K562 (cell line): ENCODE measurements at regions not wholly inside any gene's neighbourhood (a gene's known extent, or its start where the extent isn't known, plus 50 kb on each side); places are given as distances from the start of the nearest gene placed in this dataset.

Source experiments
- ATAC-seq: fragments of 200-7000 bp; cut with Tn5 transposase; 3 replicates; pipeline ENCODE4 v1.9.1; 2020; ENCODE audit warnings: moderate library complexity
- BruUV-seq: library from RNA; stranded (reverse); fragments of 400-500 nt; replicated peaks from 2 replicates; lab custom pipeline; 2021; lab: Mats Ljungman, UMichigan
- CTCF ChIA-PET: fragments of 300-600 bp; formaldehyde crosslinking; extraction: SDS; loops from one replicate; lab custom pipeline; 2021; ENCODE audit warnings: low intra/inter-chr PET ratio; lab: Yijun Ruan, JAX
- POLR2A ChIA-PET: fragments of 300-600, 350-650 bp; sonication (Branson Sonifier 250); formaldehyde crosslinking; extraction: SDS; loops from one replicate; lab custom pipeline; 2021; ENCODE audit warnings: antibody characterized with exemption, inconsistent platforms; lab: Yijun Ruan, JAX
- DNase-seq, 4 experiments: peaks; one replicate each; pipeline versions ENCODE4 v3.0.0 to v3.0.0-alpha.2; 2011 to 2018; ENCODE audit warnings: low spot score in 3 of 4, mixed read lengths in 3 of 4; ENCODE audit errors: extremely low read depth in 1 of 4
- FAIRE-seq: peaks from 2 replicates; lab custom pipeline; 2011; peaks lifted over from hg19 to GRCh38; lab: Jason Lieb, UNC
- H2AFZ ChIP-seq: 2 replicates; pipeline ENCODE4 v1.6.0; 2011; ENCODE audit warnings: low read depth, low read length, control low read depth, inconsistent platforms
- H3K27ac ChIP-seq: fragments of 200-600 bp; 3 replicates; pipeline ENCODE4 v1.8.0; 2011; ENCODE audit warnings: low read depth, mild to moderate bottlenecking, control low read depth, inconsistent platforms, low read length, moderate library complexity, mixed read lengths; ENCODE audit errors: extremely low read depth
- H3K27me3 ChIP-seq, 2 experiments: fragments of 300-600 bp in 1 of 2; 2 replicates in 1 of 2; 3 replicates in 1 of 2; pipeline versions ENCODE4 v1.6.0 to v1.8.0; 2011; ENCODE audit warnings: inconsistent platforms in 2 of 2, low read length in 2 of 2, mild to moderate bottlenecking in 1 of 2, mixed read lengths in 1 of 2, moderate library complexity in 1 of 2; ENCODE audit not compliant: control insufficient read depth in 2 of 2, insufficient read depth in 2 of 2
- H3K36me3 ChIP-seq: fragments of 300-600 bp; 3 replicates; pipeline ENCODE4 v1.8.0; 2011; ENCODE audit warnings: mild to moderate bottlenecking, low read length, inconsistent platforms; ENCODE audit not compliant: control insufficient read depth, insufficient read depth
- H3K4me1 ChIP-seq, 2 experiments: fragments of 200-600 bp in 1 of 2; replicated peaks in 1 of 2; 2 replicates in 1 of 2; 3 replicates in 1 of 2; pipeline versions ENCODE4 v1.5.1 to v1.8.0; 2011; ENCODE audit warnings: inconsistent platforms in 2 of 2, low read length in 2 of 2, mild to moderate bottlenecking in 1 of 2, mixed read lengths in 1 of 2, moderate library complexity in 1 of 2; ENCODE audit not compliant: control insufficient read depth in 2 of 2, insufficient read depth in 2 of 2
- H3K4me2 ChIP-seq: 2 replicates; pipeline ENCODE4 v1.6.1; 2011; ENCODE audit warnings: low read length, control low read depth, inconsistent platforms, mixed read lengths; ENCODE audit not compliant: insufficient read depth
- H3K4me3 ChIP-seq: fragments of 200-600 bp; sonication (generic), shearing (Covaris generic); 2 replicates; pipeline ENCODE4 v1.5.1; 2016; ENCODE audit warnings: control low read depth, inconsistent platforms
- H3K79me2 ChIP-seq: fragments of 200-600 bp; 3 replicates; pipeline ENCODE4 v1.8.0; 2011; ENCODE audit warnings: low read length, inconsistent platforms; ENCODE audit not compliant: control insufficient read depth, insufficient read depth
- H3K9ac ChIP-seq, 2 experiments: 2 replicates each; pipeline versions ENCODE4 v1.6.0 to v1.6.1; 2011; ENCODE audit warnings: low read depth in 2 of 2, low read length in 2 of 2, control low read depth in 1 of 2, inconsistent platforms in 1 of 2, mild to moderate bottlenecking in 1 of 2, mixed read lengths in 1 of 2; ENCODE audit not compliant: insufficient read depth in 1 of 2
- H3K9me1 ChIP-seq: one replicate; pipeline ENCODE4 v1.6.0; 2011; ENCODE audit warnings: inconsistent platforms, mild to moderate bottlenecking, low read length, moderate library complexity; ENCODE audit not compliant: control insufficient read depth, insufficient read depth
- H3K9me3 ChIP-seq: replicated peaks from 2 replicates; pipeline ENCODE4 v1.5.1; 2011; ENCODE audit warnings: low read depth, low read length, inconsistent platforms; ENCODE audit not compliant: control insufficient read depth, insufficient read depth
- H4K20me1 ChIP-seq: replicated peaks from 2 replicates; pipeline ENCODE4 v1.6.1; 2011; ENCODE audit warnings: low read length, inconsistent platforms, mixed read lengths; ENCODE audit not compliant: control insufficient read depth, insufficient read depth
- FOS ChIP-seq: IDR thresholded peaks from 3 replicates; pipeline ENCODE4 v1.6.1; 2011; ENCODE audit not compliant: insufficient read length; ENCODE audit errors: extremely low read depth
- GTF2A2 ChIP-seq: IDR thresholded peaks from 2 replicates; pipeline ENCODE4 v1.6.1; 2016; ENCODE audit warnings: mild to moderate bottlenecking, missing genetic modification characterization, missing compliant biosample characterization
- HOMEZ ChIP-seq: fragments of 250-450 bp; sonication (Bioruptor Pico); IDR thresholded peaks from 2 replicates; pipeline ENCODE4 v1.4.0; 2020; ENCODE audit warnings: mild to moderate bottlenecking, moderate library complexity
- MECOM ChIP-seq: fragments of 250-450 bp; sonication (Bioruptor Pico); IDR thresholded peaks from 2 replicates; pipeline ENCODE4 v1.8.0; 2022; ENCODE audit warnings: inconsistent platforms
- SIN3A ChIP-seq, 2 experiments: fragments of 150-350 bp in 1 of 2; IDR thresholded peaks; 2 replicates each; pipeline ENCODE4 v1.6.1; 2011 to 2016; ENCODE audit warnings: borderline replicate concordance in 2 of 2, low read depth in 2 of 2, low read length in 2 of 2, mild to moderate bottlenecking in 2 of 2, moderate library complexity in 2 of 2; ENCODE audit not compliant: control insufficient read depth in 1 of 2
- YY1 ChIP-seq, 3 experiments: IDR thresholded peaks; 2 replicates each; pipeline ENCODE4 v1.6.1; 2011; ENCODE audit warnings: low read length in 2 of 3, mild to moderate bottlenecking in 2 of 3, moderate library complexity in 2 of 3, borderline replicate concordance in 1 of 3, control low read depth in 1 of 3, low read depth in 1 of 3; ENCODE audit not compliant: insufficient read depth in 3 of 3, insufficient replicate concordance in 2 of 3, control insufficient read depth in 1 of 3, insufficient read length in 1 of 3; ENCODE audit errors: extremely low read depth in 1 of 3
- ZBTB11 ChIP-seq, 3 experiments: fragments of 200-800 bp in 1 of 3; fragments of 250-450 bp in 1 of 3; fragments of 450-650 bp in 1 of 3; sonication (Bioruptor Pico) in 1 of 3; sonication (Bioruptor generic) in 1 of 3; formaldehyde crosslinking in 1 of 3; IDR thresholded peaks; 2 replicates each; pipeline versions ENCODE4 v1.6.1 to v1.8.0; 2016 to 2022; ENCODE audit warnings: mild to moderate bottlenecking in 2 of 3, missing genetic modification characterization in 2 of 3, missing compliant biosample characterization in 1 of 3, moderate library complexity in 1 of 3
- in situ Hi-C: fragments of 300-500 bp; cut with MboI; formaldehyde crosslinking; loops from 4 replicates; pipeline ENCODE4 v1.15.0; 2018; ENCODE audit warnings: inconsistent platforms, mixed read lengths
- intact Hi-C: fragments of 100-400 bp; cut with micrococcal nuclease; formaldehyde crosslinking; loops from 2 replicates; pipeline ENCODE4 v1.14.2; 2022
- TF ChIP-seq, protein P1 (sequence below), 2 experiments: fragments of 450-650 bp in 1 of 2; IDR thresholded peaks; 2 replicates each; pipeline ENCODE4 v1.6.1; 2011 to 2017; ENCODE audit warnings: low read depth in 2 of 2, antibody characterized with exemption in 1 of 2, borderline replicate concordance in 1 of 2, low read length in 1 of 2, mild to moderate bottlenecking in 1 of 2, mixed read lengths in 1 of 2; ENCODE audit not compliant: control insufficient read depth in 1 of 2
- TF ChIP-seq, protein P2 (sequence below): sonication (generic); formaldehyde crosslinking; IDR thresholded peaks from 2 replicates; pipeline ENCODE4 v1.8.0; 2022; ENCODE audit warnings: mild to moderate bottlenecking, missing genetic modification reagents

GRCh38 chr5:92805446-92805845, 775.6 kb downstream of the NR2F1-AS1 start:
- no peak overlapping the region for H2AFZ ChIP-seq
- DNase-seq (no peak), ATAC-seq (no peak), FAIRE-seq (no peak)
- 0 out of 2 replicates have a peak, but pooled peaks cover 2% of the 10 kb centered on the region for H3K9me3 ChIP-seq
- no peaks in the 10 kb centered on the region for H3K36me3 ChIP-seq
- no peak overlapping the region for H3K27ac ChIP-seq
- intact Hi-C loops: no loop called here
- no peak overlapping the region for H3K4me2 ChIP-seq
- ChIA-PET CTCF (no interaction called here), POLR2A (no interaction called here)
- H3K4me3 ChIP-seq: no peak overlapping the region
- H3K9ac ChIP-seq: no peak overlapping the region
- H3K79me2 ChIP-seq: no peaks in the 10 kb centered on the region
- no peaks in the 10 kb centered on the region for H3K27me3 ChIP-seq
- in situ Hi-C loops: no loop called here
- H3K9me1 ChIP-seq: no peaks in the 10 kb centered on the region
- BruUV-seq: no TSS peak
- H4K20me1 ChIP-seq: no peaks in the 10 kb centered on the region
- H3K4me1 ChIP-seq: no peaks in the 10 kb centered on the region
- TF ChIP-seq HOMEZ (CRISPR knock-in tag): no peak
- TF ChIP-seq YY1 (IDR thresholded peaks at IDR 0.05; ENCODE audit: borderline replicate concordance in 1 of 3, control insufficient read depth in 1 of 3, extremely low read depth in 1 of 3, insufficient read depth in 3 of 3, insufficient read length in 1 of 3, insufficient replicate concordance in 2 of 3, low read depth in 1 of 3, low read length in 2 of 3): no peak
- TF ChIP-seq GTF2A2: no peak
- TF ChIP-seq, protein P1, sequence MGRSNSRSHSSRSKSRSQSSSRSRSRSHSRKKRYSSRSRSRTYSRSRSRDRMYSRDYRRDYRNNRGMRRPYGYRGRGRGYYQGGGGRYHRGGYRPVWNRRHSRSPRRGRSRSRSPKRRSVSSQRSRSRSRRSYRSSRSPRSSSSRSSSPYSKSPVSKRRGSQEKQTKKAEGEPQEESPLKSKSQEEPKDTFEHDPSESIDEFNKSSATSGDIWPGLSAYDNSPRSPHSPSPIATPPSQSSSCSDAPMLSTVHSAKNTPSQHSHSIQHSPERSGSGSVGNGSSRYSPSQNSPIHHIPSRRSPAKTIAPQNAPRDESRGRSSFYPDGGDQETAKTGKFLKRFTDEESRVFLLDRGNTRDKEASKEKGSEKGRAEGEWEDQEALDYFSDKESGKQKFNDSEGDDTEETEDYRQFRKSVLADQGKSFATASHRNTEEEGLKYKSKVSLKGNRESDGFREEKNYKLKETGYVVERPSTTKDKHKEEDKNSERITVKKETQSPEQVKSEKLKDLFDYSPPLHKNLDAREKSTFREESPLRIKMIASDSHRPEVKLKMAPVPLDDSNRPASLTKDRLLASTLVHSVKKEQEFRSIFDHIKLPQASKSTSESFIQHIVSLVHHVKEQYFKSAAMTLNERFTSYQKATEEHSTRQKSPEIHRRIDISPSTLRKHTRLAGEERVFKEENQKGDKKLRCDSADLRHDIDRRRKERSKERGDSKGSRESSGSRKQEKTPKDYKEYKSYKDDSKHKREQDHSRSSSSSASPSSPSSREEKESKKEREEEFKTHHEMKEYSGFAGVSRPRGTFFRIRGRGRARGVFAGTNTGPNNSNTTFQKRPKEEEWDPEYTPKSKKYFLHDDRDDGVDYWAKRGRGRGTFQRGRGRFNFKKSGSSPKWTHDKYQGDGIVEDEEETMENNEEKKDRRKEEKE (IDR thresholded peaks at IDR 0.05; ENCODE audit: borderline replicate concordance in 1 of 2, control insufficient read depth in 1 of 2, low read depth in 2 of 2, low read length in 1 of 2): no peak
- TF ChIP-seq FOS: no peak
- no peak for TF ChIP-seq SIN3A (IDR thresholded peaks at IDR 0.05; ENCODE audit: borderline replicate concordance in 2 of 2, control insufficient read depth in 1 of 2, low read depth in 2 of 2, low read length in 2 of 2)
- TF ChIP-seq ZBTB11 (CRISPR knock-in tag; IDR thresholded peaks at IDR 0.05): no peak
- TF ChIP-seq, protein P2, sequence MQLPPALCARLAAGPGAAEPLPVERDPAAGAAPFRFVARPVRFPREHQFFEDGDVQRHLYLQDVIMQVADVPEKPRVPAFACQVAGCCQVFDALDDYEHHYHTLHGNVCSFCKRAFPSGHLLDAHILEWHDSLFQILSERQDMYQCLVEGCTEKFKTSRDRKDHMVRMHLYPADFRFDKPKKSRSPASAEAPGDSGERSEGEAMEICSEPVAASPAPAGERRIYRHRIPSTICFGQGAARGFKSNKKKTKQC (CRISPR knock-in tag): no peak
- no peak for TF ChIP-seq MECOM
